SK-N-SH (cell line): ENCODE measurements at regions not wholly inside any gene's neighbourhood (a gene's known extent, or its start where the extent isn't known, plus 50 kb on each side); places are given as distances from the start of the nearest gene placed in this dataset.

Experiments used
- JUND ChIP-seq: IDR thresholded peaks from 2 replicates; pipeline ENCODE4 v1.4.0; 2012
- POLR2AphosphoS5 ChIP-seq: IDR thresholded peaks from 2 replicates; pipeline ENCODE4 v1.6.1; 2012; ENCODE audit warnings: low read depth, low read length

DNA sequence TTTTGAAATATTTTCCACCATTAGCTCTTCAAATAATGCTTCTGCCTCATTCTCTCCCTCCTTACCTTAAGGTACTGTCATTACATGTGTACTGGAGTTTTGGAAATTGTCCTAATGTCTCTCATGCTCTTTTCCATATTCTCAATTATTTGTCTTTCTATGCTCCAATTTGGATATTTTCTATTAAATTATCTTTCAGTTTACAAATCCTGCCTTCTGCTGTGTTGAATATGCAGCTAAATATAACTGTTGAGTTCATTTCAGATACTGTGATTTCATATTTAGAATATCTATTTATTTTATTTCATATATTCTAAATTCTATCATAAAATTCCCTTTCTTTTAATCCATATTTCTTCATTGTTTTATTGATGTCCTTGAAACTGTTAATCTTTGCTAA, 388.0 kb upstream of the CDIN1 start:
- TF ChIP-seq POLR2AphosphoS5 (no peak), JUND (no peak)
